HepG2 (cell line): ENCODE measurements at regions not wholly inside any gene's neighbourhood (a gene's known extent, or its start where the extent isn't known, plus 50 kb on each side); places are given as distances from the start of the nearest gene placed in this dataset.

ENCODE experiments used
- ATAC-seq: fragments of 200-7000 bp; cut with Tn5 transposase; 3 replicates; pipeline ENCODE4 v1.9.1; 2020; ENCODE audit warnings: mild to moderate bottlenecking, moderate library complexity
- BruUV-seq: library from RNA; stranded (reverse); fragments of 400-500 nt; replicated peaks from 2 replicates; lab custom pipeline; 2021; lab: Mats Ljungman, UMichigan
- CTCF ChIA-PET: fragments of 300-600 bp; formaldehyde crosslinking; extraction: SDS; loops from one replicate; lab custom pipeline; 2021; ENCODE audit warnings: low total read pairs, inconsistent platforms, low intra/inter-chr PET ratio; lab: Yijun Ruan, JAX
- POLR2A ChIA-PET: fragments of 350-600 bp; sonication (Branson Sonifier 250); formaldehyde crosslinking; loops from one replicate; lab custom pipeline; 2020; ENCODE audit warnings: antibody characterized with exemption, inconsistent platforms; lab: Yijun Ruan, JAX
- DNase-seq: peaks from one replicate; pipeline ENCODE4 v3.0.0-alpha.2; 2015; ENCODE audit warnings: low spot score
- FAIRE-seq: peaks from 3 replicates; lab custom pipeline; 2011; peaks lifted over from hg19 to GRCh38; lab: Jason Lieb, UNC
- H2AFZ ChIP-seq: one replicate; pipeline ENCODE4 v1.6.1; 2011; ENCODE audit warnings: low read length, inconsistent platforms
- H3K27ac ChIP-seq: fragments of 300-600 bp; 3 replicates; pipeline ENCODE4 v1.8.0; 2011; ENCODE audit warnings: mixed run types, mild to moderate bottlenecking, mixed read lengths, low read length, inconsistent platforms; ENCODE audit not compliant: insufficient read depth; ENCODE audit errors: extremely low read length
- H3K27me3 ChIP-seq, 2 experiments: fragments of 200-600 bp in 1 of 2; 2 replicates in 1 of 2; 3 replicates in 1 of 2; pipeline versions ENCODE4 v1.6.0 to v1.8.0; 2011; ENCODE audit warnings: low read length in 2 of 2, mild to moderate bottlenecking in 2 of 2, moderate library complexity in 2 of 2, inconsistent platforms in 1 of 2; ENCODE audit not compliant: insufficient read depth in 2 of 2, control insufficient read depth in 1 of 2
- H3K36me3 ChIP-seq, 2 experiments: fragments of 200-600 bp in 1 of 2; replicated peaks in 1 of 2; 2 replicates in 1 of 2; 3 replicates in 1 of 2; pipeline versions ENCODE4 v1.5.1 to v1.8.0; 2011; ENCODE audit warnings: low read length in 2 of 2, inconsistent platforms in 1 of 2; ENCODE audit not compliant: insufficient read depth in 2 of 2, control insufficient read depth in 1 of 2
- H3K4me1 ChIP-seq: 2 replicates; pipeline ENCODE4 v1.5.1; 2012; ENCODE audit warnings: low read length, inconsistent platforms; ENCODE audit not compliant: insufficient read depth
- H3K4me2 ChIP-seq: 2 replicates; pipeline ENCODE4 v1.6.0; 2011; ENCODE audit warnings: low read depth, low read length, inconsistent platforms
- H3K4me3 ChIP-seq, 3 experiments: fragments of 200-600 bp in 1 of 3; sonication (generic), shearing (Covaris generic) in 1 of 3; replicated peaks in 1 of 3; 2 replicates each; pipeline ENCODE4 v1.5.1; 2011 to 2016; ENCODE audit warnings: low read length in 3 of 3, inconsistent platforms in 2 of 3, low read depth in 2 of 3, mild to moderate bottlenecking in 2 of 3, control low read depth in 1 of 3, mixed read lengths in 1 of 3; ENCODE audit not compliant: insufficient read depth in 1 of 3
- H3K79me2 ChIP-seq: one replicate; pipeline ENCODE4 v1.6.1; 2011; ENCODE audit warnings: low read length, inconsistent platforms; ENCODE audit not compliant: insufficient read depth
- H3K9ac ChIP-seq: 2 replicates; pipeline ENCODE4 v1.6.0; 2011; ENCODE audit warnings: mild to moderate bottlenecking, low read depth, low read length, inconsistent platforms; ENCODE audit not compliant: insufficient read depth
- H3K9me3 ChIP-seq: 2 replicates; pipeline ENCODE4 v1.5.1; 2012; ENCODE audit warnings: mild to moderate bottlenecking, low read length
- H4K20me1 ChIP-seq: 2 replicates; pipeline ENCODE4 v1.6.0; 2011; ENCODE audit warnings: inconsistent platforms, mild to moderate bottlenecking, low read length, moderate library complexity; ENCODE audit not compliant: insufficient read depth
- AGO1 ChIP-seq: fragments of 200-400 bp; formaldehyde crosslinking; IDR thresholded peaks from 2 replicates; pipeline ENCODE4 v1.6.1; 2017; ENCODE audit warnings: mild to moderate bottlenecking, low read depth, low read length, moderate library complexity; ENCODE audit not compliant: poor library complexity, severe bottlenecking
- CBX1 ChIP-seq: IDR thresholded peaks from one replicate; pipeline ENCODE4 v1.6.1; 2016; ENCODE audit warnings: antibody characterized with exemption, low read depth
- CENPBD1 ChIP-seq: sonication (generic); formaldehyde crosslinking; IDR thresholded peaks from 2 replicates; pipeline ENCODE4 v1.8.0; 2022; ENCODE audit warnings: missing genetic modification reagents, low read depth, mild to moderate bottlenecking, borderline replicate concordance
- HNRNPH1 ChIP-seq: fragments of 200-400 bp; formaldehyde crosslinking; optimal IDR thresholded peaks from 2 replicates; pipeline ENCODE3; 2017; ENCODE audit warnings: mild to moderate bottlenecking, low read depth, low read length
- MLX ChIP-seq: IDR thresholded peaks from 2 replicates; pipeline ENCODE4 v1.6.1; 2016
- MTA1 ChIP-seq: sonication (generic); formaldehyde crosslinking; IDR thresholded peaks from 2 replicates; pipeline ENCODE4 v1.4.0; 2020; ENCODE audit warnings: missing genetic modification reagents, mild to moderate bottlenecking, borderline replicate concordance
- POLR2AphosphoS5 ChIP-seq: IDR thresholded peaks from 2 replicates; pipeline ENCODE4 v1.6.1; 2012; ENCODE audit warnings: low read depth, low read length
- TFDP2 ChIP-seq: sonication (generic); formaldehyde crosslinking; IDR thresholded peaks from 2 replicates; pipeline ENCODE4 v1.4.0; 2020; ENCODE audit warnings: missing genetic modification reagents
- ZNF550 ChIP-seq: sonication (generic); formaldehyde crosslinking; IDR thresholded peaks from 2 replicates; pipeline ENCODE4 v1.4.0; 2020; ENCODE audit warnings: mild to moderate bottlenecking, missing genetic modification reagents, borderline replicate concordance
- WGBS: methylation state at CpG from one replicate; pipeline ENCODE4 v1.1.6; 2017; ENCODE audit warnings: low lambda C conversion rate; 5-methylcytosine and 5-hydroxymethylcytosine counted together
- in situ Hi-C: cut with HindIII; loops from 2 replicates; pipeline ENCODE4 v1.10.0; 2017; ENCODE audit warnings: low pct_unique_long_range_greater_than_20kb; ENCODE audit not compliant: extremely low pct_ligation_motif_present
- intact Hi-C: fragments of 100-400 bp; cut with micrococcal nuclease; formaldehyde crosslinking; loops from one replicate; pipeline ENCODE4 v1.10.0; 2022; ENCODE audit not compliant: unreplicated experiment

GRCh38 chr11:122406466-122406865 is 249.1 kb upstream of the UBASH3B start:
- Histone ChIP-seq H3K79me2 (no peaks in the 10 kb centered on the region), H3K36me3 (no peaks in the 10 kb centered on the region), H3K9ac (no peak overlapping the region), H3K4me2 (no peak overlapping the region), H4K20me1 (no peaks in the 10 kb centered on the region), H3K27ac (no peak overlapping the region), H3K9me3 (no peaks in the 10 kb centered on the region), H3K27me3 (no peaks in the 10 kb centered on the region), H2AFZ (no peak overlapping the region), H3K4me3 (no peak overlapping the region), H3K4me1 (no peaks in the 10 kb centered on the region)
- 11% methylated on average over 4 of the region's 4 CpGs for WGBS
- BruUV-seq, result no TSS peak
- ChIA-PET POLR2A (no interaction called here), CTCF (no interaction called here)
- DNase-seq (no peak), ATAC-seq (no peak), FAIRE-seq (no peak)
- intact Hi-C loops (no loop called here), in situ Hi-C loops (no loop called here)
- TF ChIP-seq CBX1 (no peak), MTA1 (CRISPR knock-in tag) (no peak), CENPBD1 (CRISPR knock-in tag) (no peak), HNRNPH1 (no peak), MLX (CRISPR knock-in tag) (no peak), AGO1 (no peak), POLR2AphosphoS5 (no peak), TFDP2 (CRISPR knock-in tag) (no peak), ZNF550 (CRISPR knock-in tag) (no peak)
